ENCODE measurements at regions not wholly inside any gene's neighbourhood (a gene's known extent, or its start where the extent isn't known, plus 50 kb on each side); places are given as distances from the start of the nearest gene placed in this dataset.

DNA sequence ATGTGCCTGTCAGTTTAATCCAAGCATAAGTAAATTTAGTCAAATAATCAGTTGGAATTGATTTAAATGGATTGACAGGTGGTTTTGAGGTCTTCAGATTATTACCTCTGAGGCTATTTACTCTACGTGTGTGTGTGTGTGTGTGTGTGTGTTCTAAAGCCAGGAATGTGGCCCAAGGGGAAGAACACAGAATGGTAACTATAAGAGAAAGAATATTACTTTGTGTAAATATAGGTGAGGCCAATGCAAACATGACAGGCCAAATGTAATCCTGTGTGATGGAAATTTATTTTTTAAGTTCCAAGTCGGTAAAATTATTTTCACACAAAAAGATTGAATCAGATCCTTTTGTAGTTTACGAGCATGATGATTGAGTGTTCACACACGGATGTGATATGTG is 390.0 kb downstream of the PLK2 start:
- no peak for TF ChIP-seq GATA3 (IDR thresholded peaks at IDR 0.05; ENCODE audit: low read depth, low read length)
- TF ChIP-seq GATA2 (IDR thresholded peaks at IDR 0.05; ENCODE audit: low read depth, low read length), result no peak
